ENCODE measurements at regions not wholly inside any gene's neighbourhood (a gene's known extent, or its start where the extent isn't known, plus 50 kb on each side); places are given as distances from the start of the nearest gene placed in this dataset.
"Not testable (repeated sequence)": the region's sequence is repeated elsewhere in the genome, so short reads cannot be mapped to it uniquely, and the experiment has no call there.

- no peak for DNase-seq
These were observed 1028.4 kb downstream of the FAM181B start for GRCh38 chr11:81705283-81705682.

- peak; percentile 83 for DNase-seq
These were observed 1033.6 kb downstream of the FAM181B start for GRCh38 chr11:81700076-81700475.

DNA sequence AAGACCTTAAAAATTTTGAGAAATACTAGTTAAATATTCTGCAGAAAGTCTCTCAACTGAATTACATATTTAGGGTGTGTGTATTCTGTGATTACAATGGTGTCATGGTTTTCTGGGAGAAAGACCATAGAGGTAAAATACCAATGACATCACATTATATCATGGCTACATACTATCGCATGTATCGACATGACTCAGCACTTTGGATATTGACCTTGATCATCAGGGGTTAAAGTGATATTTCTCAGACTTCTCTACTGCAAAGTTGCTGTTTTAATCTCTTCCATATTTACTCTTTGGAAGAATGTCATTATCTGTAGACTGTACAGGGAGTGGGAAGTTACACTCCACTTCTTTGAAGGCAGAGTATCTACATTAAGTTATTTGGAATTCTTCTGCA, 1046.6 kb downstream of the FAM181B start:
- DNase-seq = no peak

DNA sequence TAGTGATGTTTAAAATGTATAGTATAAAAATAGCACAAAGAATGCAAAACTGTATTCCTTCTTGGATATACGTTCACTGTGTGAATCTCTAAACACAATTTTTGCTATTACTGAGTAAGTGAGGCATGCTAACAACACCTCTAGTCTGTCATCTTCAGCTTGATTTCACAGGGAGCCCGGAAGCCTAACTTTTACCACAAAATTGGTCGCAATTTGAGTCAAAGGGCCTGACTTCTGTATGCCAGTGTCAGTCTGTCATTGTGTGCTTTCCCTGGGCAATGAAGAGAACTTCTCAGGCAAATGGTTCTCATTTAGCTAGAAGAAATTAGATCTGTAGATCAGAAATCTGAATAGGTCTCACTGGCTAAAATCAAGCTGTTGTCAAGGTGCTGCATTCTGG, 1059.5 kb downstream of the FAM181B start:
- DNase-seq = peak; percentile 16

DNA sequence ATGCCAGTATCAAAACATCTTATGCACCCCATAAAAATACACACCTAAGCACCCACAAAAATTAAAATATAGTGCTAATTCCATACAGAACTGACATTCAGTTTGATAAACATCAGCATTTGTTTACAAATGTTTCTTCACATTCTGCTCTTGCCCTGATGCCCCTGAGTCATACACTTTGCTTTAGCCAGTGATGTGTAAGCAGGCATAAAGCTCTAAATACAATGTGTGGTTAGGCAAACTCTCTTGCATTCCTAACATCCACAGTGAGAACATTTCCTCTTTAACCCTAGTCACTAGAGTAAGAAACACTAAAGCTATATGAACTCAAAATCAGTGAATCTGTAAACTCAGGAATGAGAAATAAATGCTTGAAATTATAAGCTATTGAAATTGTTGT, 1060.7 kb downstream of the FAM181B start:
- peak; percentile 58 for DNase-seq

- no peak for DNase-seq
These were observed 1063.6 kb downstream of the FAM181B start for GRCh38 chr11:81669935-81670543.

DNA sequence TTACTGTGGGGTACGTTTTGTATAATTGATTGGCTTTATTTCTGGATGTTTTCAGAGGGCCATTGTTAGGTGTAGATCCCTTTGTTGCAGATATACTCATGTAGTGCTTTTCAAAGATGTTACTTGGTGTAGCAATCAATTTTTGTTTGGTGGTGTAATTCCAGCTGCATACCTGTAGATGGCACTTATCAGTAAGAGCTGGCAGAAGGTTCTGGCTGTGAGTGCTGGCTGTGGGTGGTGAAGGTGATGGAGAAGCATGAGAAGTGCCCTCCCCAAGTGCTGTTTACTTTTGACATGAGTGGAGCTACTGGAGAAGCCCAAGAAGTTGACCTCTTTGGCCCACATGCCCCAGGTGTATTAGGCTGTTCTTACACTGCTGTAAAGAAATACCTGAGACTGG, 1074.9 kb downstream of the FAM181B start:
- DNase-seq = peak; percentile 2

DNA sequence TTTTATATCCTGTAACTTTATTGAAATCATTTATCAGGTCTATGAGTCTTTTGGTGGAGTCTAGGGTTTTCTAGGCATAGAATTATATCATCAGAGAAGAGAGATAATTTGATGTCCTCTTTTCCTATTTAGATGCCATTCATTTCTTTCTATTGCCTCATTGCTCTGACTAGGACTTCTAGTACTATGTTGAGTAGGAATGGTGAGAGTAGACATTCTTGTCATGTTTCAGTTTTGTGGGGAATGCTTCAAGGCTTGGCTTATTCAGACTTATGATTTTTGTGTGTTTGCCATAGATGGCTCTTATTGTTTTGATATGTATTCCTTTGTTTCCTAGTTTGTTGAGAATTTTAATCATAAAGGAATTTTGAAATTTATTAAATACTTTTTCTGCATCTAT, 1078.3 kb downstream of the FAM181B start:
- peak; percentile 46 for DNase-seq

DNA sequence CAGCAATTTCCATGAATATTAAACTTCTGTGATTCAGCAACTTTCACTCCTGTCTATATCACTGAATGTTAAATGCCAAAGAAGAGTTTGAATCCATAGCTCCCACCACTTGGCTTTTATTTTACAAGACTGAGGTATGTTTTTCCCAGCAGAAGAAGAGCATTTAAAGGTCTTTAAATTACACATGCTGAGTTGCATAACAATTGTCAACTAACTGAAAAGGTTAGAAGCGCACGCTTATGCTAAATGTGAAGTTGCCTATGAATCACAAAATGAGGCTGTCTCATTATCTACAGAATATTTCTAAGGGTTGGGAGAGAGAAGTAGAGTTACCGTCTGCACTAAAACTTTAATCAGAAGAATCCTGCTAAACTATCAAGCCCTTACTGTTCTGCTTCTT, 1086.3 kb downstream of the FAM181B start:
- DNase-seq = no peak

- peak; percentile 61 for DNase-seq
These were observed 1089.3 kb downstream of the FAM181B start for GRCh38 chr11:81644239-81644840.

DNA sequence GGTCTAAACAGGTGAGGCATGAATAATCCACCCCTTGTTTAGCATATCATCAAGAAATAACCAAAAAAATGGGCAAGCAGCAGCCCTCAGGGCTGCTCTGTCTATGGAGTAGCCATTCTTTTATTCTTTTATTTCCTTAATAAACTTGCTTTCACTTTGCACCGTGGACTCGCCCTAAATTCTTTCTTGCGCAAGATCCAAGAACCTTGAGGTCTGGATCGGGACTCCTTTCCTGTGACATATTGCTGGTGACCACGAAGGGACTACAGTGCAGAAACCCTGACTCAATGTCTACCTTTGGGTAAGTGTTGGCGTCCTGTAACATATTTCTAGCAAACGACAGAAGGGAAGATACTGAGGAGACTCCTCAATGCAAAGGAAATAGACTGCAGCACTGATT, 1099.2 kb downstream of the FAM181B start:
- DNase-seq = no peak

GRCh38 chr11:81602508-81602907, 1131.2 kb downstream of the FAM181B start:
- DNase-seq = no peak

GRCh38 chr11:81596704-81597103, 1137.0 kb downstream of the FAM181B start:
- no peak for DNase-seq

- DNase-seq = no peak
These were observed 1148.2 kb downstream of the FAM181B start for GRCh38 chr11:81585390-81585933.

DNA sequence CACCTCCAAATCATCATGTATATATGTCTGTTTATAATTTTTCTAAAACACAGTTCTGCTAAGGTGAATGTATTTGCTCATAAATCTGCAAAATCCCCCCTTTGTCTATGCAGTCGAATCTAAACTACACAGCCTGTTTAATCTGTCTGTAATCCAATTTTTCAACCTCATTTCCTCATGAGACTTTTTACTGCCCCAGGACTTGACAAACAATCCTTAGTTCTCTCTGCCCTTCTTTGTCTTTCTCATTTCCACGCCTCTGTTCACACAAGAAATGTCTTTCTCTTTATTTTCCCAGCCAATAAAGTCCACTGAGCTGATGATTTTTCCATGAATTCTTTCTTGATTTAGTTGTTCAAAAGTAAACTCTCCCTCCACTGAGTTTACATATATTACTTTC, 1154.3 kb downstream of the FAM181B start:
- DNase-seq = no peak

DNA sequence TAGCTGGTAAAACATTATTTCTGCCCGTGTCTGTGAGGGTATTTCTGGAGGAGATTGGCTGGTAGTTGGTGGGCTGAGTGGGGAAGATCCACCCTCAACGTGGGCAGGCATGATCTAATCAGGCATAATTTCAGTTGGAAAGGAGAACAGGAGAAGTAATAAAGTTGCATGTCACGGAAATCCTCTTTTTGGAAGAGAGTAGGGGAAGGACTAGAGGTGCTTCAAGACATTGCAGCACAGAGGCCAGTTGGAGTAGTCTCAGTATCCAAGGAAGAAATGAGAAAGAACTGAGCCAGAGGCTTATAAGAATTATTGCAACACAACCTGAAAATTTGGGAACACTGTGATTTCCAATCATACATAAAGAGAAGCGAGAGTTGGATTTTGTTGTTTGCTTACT, 1155.1 kb downstream of the FAM181B start:
- DNase-seq = no peak

GRCh38 chr11:81574301-81574700, 1159.4 kb downstream of the FAM181B start:
- no peak for DNase-seq

DNA sequence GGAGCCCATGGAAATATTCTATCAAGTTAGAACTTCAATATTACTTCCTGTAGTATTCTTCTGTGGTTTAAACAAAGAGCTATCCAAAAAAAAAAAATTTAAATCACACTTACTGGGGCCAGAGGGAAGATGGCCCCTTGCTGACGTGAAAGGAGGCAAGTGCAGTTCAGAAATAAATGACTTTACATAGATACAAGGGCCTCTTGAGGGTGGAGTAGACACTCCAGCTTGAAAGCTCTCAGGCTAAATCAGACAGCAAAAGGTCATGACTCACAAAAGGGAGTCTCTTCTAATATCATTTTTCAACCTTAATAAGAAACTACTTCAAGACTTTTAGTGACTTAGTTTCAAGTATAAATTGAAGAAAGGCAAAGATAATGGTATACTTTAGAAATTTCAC, 1160.3 kb downstream of the FAM181B start:
- DNase-seq = no peak

DNA sequence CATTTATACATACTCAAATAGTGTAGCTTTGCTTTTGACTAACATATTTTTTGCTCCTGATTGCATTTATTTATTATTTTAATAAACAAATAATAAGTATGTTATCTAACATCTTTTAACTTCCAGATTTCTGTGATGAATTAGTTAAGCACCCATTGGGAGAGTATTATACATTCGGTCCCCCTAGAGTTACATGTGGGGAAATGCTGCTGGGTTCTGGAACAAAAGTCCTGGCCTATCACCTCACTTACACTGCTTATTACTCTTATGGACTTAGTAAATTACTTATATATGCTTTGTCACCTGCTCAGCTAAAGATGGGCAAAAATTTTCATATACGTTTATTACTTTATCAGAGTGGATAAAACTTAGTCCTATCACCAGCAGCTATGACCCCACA, 1163.0 kb downstream of the FAM181B start:
- DNase-seq = no peak

DNA sequence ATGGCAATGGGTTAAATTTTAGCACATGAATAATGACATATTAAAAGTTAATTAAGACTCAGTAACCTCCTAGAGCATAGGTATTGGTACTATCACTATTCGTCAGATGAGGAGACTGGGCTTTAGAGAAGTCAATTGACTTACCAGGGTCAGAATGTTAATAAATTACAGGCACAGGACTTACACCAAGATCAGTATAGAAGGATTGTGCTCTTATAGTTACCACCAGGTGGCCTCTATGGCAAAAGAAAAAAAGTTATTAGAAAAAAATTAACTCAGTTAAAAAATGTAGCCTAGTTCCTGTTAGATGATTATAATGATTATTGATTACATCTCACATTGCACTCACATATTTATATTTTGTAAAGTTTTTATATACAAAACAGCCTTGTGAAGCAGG, 1163.7 kb downstream of the FAM181B start:
- DNase-seq = no peak

DNA sequence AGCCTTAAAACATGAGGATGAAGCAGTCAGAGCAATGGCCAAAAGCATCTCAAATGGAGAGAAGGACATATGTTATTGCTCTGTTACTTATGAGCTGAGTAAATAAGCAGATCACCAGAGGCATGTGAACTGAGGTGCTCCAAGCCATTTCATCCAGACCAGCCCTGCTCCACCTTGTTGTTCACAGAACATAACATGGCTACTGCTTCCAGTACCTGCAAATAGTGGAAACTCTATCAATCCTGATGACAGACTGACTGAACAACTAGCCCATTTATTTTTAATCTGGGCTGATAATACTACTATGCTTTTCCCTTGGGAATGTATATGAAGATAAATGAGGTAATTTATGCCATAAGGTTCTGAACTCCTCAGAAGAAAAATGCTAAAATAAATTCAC, 1164.7 kb downstream of the FAM181B start:
- no peak for DNase-seq

GRCh38 chr11:81548123-81548522, 1185.5 kb downstream of the FAM181B start:
- no peak for DNase-seq

- DNase-seq = not testable (repeated sequence)
These were observed 1193.9 kb downstream of the FAM181B start for GRCh38 chr11:81539806-81540205.

DNA sequence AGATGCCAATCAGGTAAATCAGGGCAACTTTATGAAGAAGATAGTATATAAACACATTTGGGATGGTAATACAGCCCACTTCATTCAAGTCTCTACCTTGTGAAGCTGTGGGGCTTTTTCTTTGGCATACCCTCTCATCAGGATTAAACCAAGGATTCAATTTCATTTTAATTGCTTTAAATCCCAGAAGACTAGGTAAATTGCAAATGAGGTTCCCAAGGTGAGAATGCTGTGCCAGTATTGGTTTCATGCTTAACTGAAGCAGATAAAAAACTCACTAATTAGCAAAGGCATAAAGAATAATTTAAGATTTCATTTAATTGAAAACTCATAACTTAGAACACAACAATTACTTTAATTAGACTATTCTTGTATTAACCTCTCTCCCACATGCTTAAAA, 1218.1 kb downstream of the FAM181B start:
- DNase-seq = no peak

All from fibroblast of skin of right biceps (primary cell).